OCI-LY7 (cell line): ENCODE measurements at regions not wholly inside any gene's neighbourhood (a gene's known extent, or its start where the extent isn't known, plus 50 kb on each side); places are given as distances from the start of the nearest gene placed in this dataset.
A peak's percentile ranks its signal among the peaks of the same experiment; 100 is the strongest.

ENCODE experiments used
- BruUV-seq: library from RNA; stranded (reverse); fragments of 400-500 nt; replicated peaks from 2 replicates; lab custom pipeline; 2021; lab: Mats Ljungman, UMichigan
- CTCF ChIA-PET: fragments of 300-600 bp; sonication (Branson Sonifier 250); formaldehyde crosslinking; loops from one replicate; lab custom pipeline; 2022; ENCODE audit warnings: antibody characterized with exemption; ENCODE audit not compliant: unreplicated experiment; lab: Charles Lee
- POLR2A ChIA-PET: fragments of 300-600 bp; sonication (Branson Sonifier 250); formaldehyde crosslinking; loops from one replicate; lab custom pipeline; 2022; ENCODE audit warnings: antibody characterized with exemption; lab: Charles Lee
- DNase-seq: peaks from one replicate; pipeline ENCODE4 v3.0.0-alpha.2; 2015; ENCODE audit warnings: low spot score
- H2AFZ ChIP-seq: fragments of 200-600 bp; sonication (generic), shearing (Covaris generic); 2 replicates; pipeline ENCODE4 v1.6.1; 2014; ENCODE audit warnings: mild to moderate bottlenecking, antibody characterized with exemption, low read length, moderate library complexity
- H3K27ac ChIP-seq: fragments of 200-600 bp; sonication (generic); 2 replicates; pipeline ENCODE4 v1.5.1; 2014; ENCODE audit warnings: mixed run types, low read depth, mild to moderate bottlenecking, moderate library complexity, low read length, inconsistent platforms; ENCODE audit not compliant: poor library complexity, severe bottlenecking
- H3K36me3 ChIP-seq: fragments of 200-600 bp; sonication (generic); 2 replicates; pipeline ENCODE4 v1.6.1; 2014; ENCODE audit warnings: mild to moderate bottlenecking, antibody characterized with exemption, low read length, moderate library complexity, mixed read lengths; ENCODE audit not compliant: insufficient read depth
- H3K4me1 ChIP-seq: fragments of 200-600 bp; sonication (generic); 2 replicates; pipeline ENCODE4 v1.5.1; 2014; ENCODE audit warnings: mild to moderate bottlenecking, low read length; ENCODE audit not compliant: insufficient read depth, poor library complexity, severe bottlenecking
- H3K4me2 ChIP-seq: fragments of 200-600 bp; sonication (generic); 2 replicates; pipeline ENCODE4 v1.6.1; 2014; ENCODE audit warnings: mild to moderate bottlenecking, low read length
- H3K4me3 ChIP-seq: fragments of 200-600 bp; sonication (generic); 2 replicates; pipeline ENCODE4 v1.5.1; 2014; ENCODE audit warnings: mild to moderate bottlenecking, low read depth, low read length; ENCODE audit not compliant: poor library complexity, severe bottlenecking
- H3K79me2 ChIP-seq: fragments of 200-600 bp; sonication (generic); 2 replicates; pipeline ENCODE4 v1.6.1; 2016; ENCODE audit warnings: low read depth, mild to moderate bottlenecking, low read length, moderate library complexity, mixed read lengths; ENCODE audit not compliant: insufficient read depth
- H3K9me2 ChIP-seq: fragments of 200-600 bp; sonication (generic); 2 replicates; pipeline ENCODE4 v1.6.1; 2016; ENCODE audit warnings: mild to moderate bottlenecking, low read length, mixed read lengths; ENCODE audit not compliant: insufficient read depth
- H3K9me3 ChIP-seq: fragments of 200-600 bp; sonication (generic); 2 replicates; pipeline ENCODE4 v1.6.1; 2014; ENCODE audit warnings: mild to moderate bottlenecking, mixed run types, low read length, mixed read lengths
- H4K20me1 ChIP-seq: fragments of 200-600 bp; sonication (generic); 2 replicates; pipeline ENCODE4 v1.6.1; 2014; ENCODE audit warnings: mild to moderate bottlenecking, antibody characterized with exemption, low read length, moderate library complexity, mixed read lengths; ENCODE audit not compliant: insufficient read depth
- CTCF ChIP-seq: fragments of 200-600 bp; sonication (generic); conservative IDR thresholded peaks from 2 replicates; pipeline ENCODE4 v1.5.1; 2014; ENCODE audit warnings: mild to moderate bottlenecking, antibody characterized with exemption, low read length, moderate library complexity, mixed read lengths
- EZH2phosphoT487 ChIP-seq: fragments of 200-600 bp; sonication (generic); IDR thresholded peaks from 2 replicates; pipeline ENCODE4 v1.6.1; 2018; ENCODE audit warnings: low read depth, borderline replicate concordance, mild to moderate bottlenecking, mixed run types, antibody characterized with exemption, low read length, moderate library complexity, mixed read lengths
- intact Hi-C: fragments of 100-400 bp; cut with micrococcal nuclease; formaldehyde crosslinking; loops from one replicate; pipeline ENCODE4 v1.10.0; 2022; ENCODE audit not compliant: unreplicated experiment

GRCh38 chr1:70674941-70675685 lies 264.0 kb downstream of the CTH start:
- Histone ChIP-seq H3K79me2 (no peaks in the 10 kb centered on the region), H3K9me2 (no peaks in the 10 kb centered on the region), H2AFZ (peak overlapping the region; percentile 62; the same call in 1 of the 2 replicates), H3K4me1 (peaks cover 18% of the 10 kb centered on the region), H3K9me3 (no peaks in the 10 kb centered on the region), H4K20me1 (no peaks in the 10 kb centered on the region), H3K4me2 (peak overlapping the region; percentile 36), H3K27ac (no peak overlapping the region), H3K36me3 (no peaks in the 10 kb centered on the region), H3K4me3 (no peak overlapping the region)
- POLR2A ChIA-PET: interaction anchor here (1.0 to 2.1 kb wide), 2 partner anchors 8 to 11 kb away, joined by 3 to 6 read pairs; no protein-coding TSS in a partner anchor
- no TSS peak for BruUV-seq
- TF ChIP-seq EZH2phosphoT487 (no peak), CTCF (no peak)
- intact Hi-C loops: no loop called here
- CTCF ChIA-PET: no interaction called here
- DNase-seq: peak; percentile 6

- peak overlapping the region; percentile 36 for H3K4me2 ChIP-seq
- POLR2A ChIA-PET: interaction anchor here (2.1 kb wide), 1 partner anchor 12 kb away, joined by 6 read pairs; no protein-coding TSS in a partner anchor
- BruUV-seq: no TSS peak
- H3K4me1 ChIP-seq: peaks cover 18% of the 10 kb centered on the region
- intact Hi-C loops: no loop called here
- peak; percentile 72 for DNase-seq
- H3K9me2 ChIP-seq: no peaks in the 10 kb centered on the region
- no peaks in the 10 kb centered on the region for H4K20me1 ChIP-seq
- TF ChIP-seq CTCF (0 out of 2 replicates have a peak, but pooled peaks have one; percentile 14), EZH2phosphoT487 (no peak)
- no peak overlapping the region for H3K27ac ChIP-seq
- H3K4me3 ChIP-seq: no peak overlapping the region
- H3K79me2 ChIP-seq: no peaks in the 10 kb centered on the region
- peak overlapping the region; percentile 62; the same call in 1 of the 2 replicates for H2AFZ ChIP-seq
- CTCF ChIA-PET: no interaction called here
- no peaks in the 10 kb centered on the region for H3K9me3 ChIP-seq
- H3K36me3 ChIP-seq: no peaks in the 10 kb centered on the region
Measured at GRCh38 chr1:70675737-70676156, 264.7 kb downstream of the CTH start.
